Karpas-422 (cell line): ENCODE measurements at regions not wholly inside any gene's neighbourhood (a gene's known extent, or its start where the extent isn't known, plus 50 kb on each side); places are given as distances from the start of the nearest gene placed in this dataset. TPM values are rescaled to one million over a fixed set of nuclear protein-coding genes. Genes with fewer than 3 reads are reported as not detected.

Experiments used
- DNase-seq: peaks from one replicate; pipeline ENCODE4 v3.0.0-alpha.2; 2015
- H2AFZ ChIP-seq: fragments of 200-600 bp; sonication (generic); 2 replicates; pipeline ENCODE4 v1.6.1; 2014; ENCODE audit warnings: antibody characterized with exemption, low read length, mixed read lengths
- H3K27ac ChIP-seq: fragments of 200-600 bp; sonication (generic); 2 replicates; pipeline ENCODE4 v1.5.1; 2014; ENCODE audit warnings: mild to moderate bottlenecking, low read length, moderate library complexity
- H3K27me3 ChIP-seq: fragments of 200-600 bp; sonication (generic); 2 replicates; pipeline ENCODE4 v1.6.1; 2014; ENCODE audit warnings: low read length, mixed read lengths
- H3K36me3 ChIP-seq: fragments of 200-600 bp; sonication (generic); 2 replicates; pipeline ENCODE4 v1.6.1; 2014; ENCODE audit warnings: low read length, mixed read lengths; ENCODE audit not compliant: insufficient read depth
- H3K4me1 ChIP-seq: fragments of 200-600 bp; sonication (generic); 2 replicates; pipeline ENCODE4 v1.6.1; 2014; ENCODE audit warnings: mild to moderate bottlenecking, low read length, mixed read lengths
- H3K4me2 ChIP-seq: fragments of 200-600 bp; sonication (generic); 2 replicates; pipeline ENCODE4 v1.6.1; 2014; ENCODE audit warnings: low read length, low read depth, mild to moderate bottlenecking; ENCODE audit not compliant: poor library complexity, severe bottlenecking
- H3K4me3 ChIP-seq: fragments of 200-600 bp; sonication (generic); 2 replicates; pipeline ENCODE4 v1.5.1; 2014; ENCODE audit warnings: mild to moderate bottlenecking, antibody characterized with exemption, low read length, mixed read lengths
- H3K79me2 ChIP-seq: fragments of 200-600 bp; sonication (generic); 2 replicates; pipeline ENCODE4 v1.6.1; 2014; ENCODE audit warnings: mild to moderate bottlenecking, low read length, mixed read lengths
- H3K9ac ChIP-seq: fragments of 200-600 bp; sonication (generic); 2 replicates; pipeline ENCODE4 v1.6.0; 2014; ENCODE audit warnings: low read length
- H3K9me2 ChIP-seq: fragments of 200-600 bp; sonication (generic), shearing (Covaris generic); replicated peaks from 2 replicates; pipeline ENCODE4 v1.6.0; 2014; ENCODE audit warnings: mild to moderate bottlenecking, low read length, moderate library complexity; ENCODE audit not compliant: insufficient read depth
- H3K9me3 ChIP-seq: fragments of 300-700, 200-600 bp; sonication (generic); 2 replicates; pipeline ENCODE4 v1.6.1; 2014; ENCODE audit warnings: low read length, mixed read lengths
- H4K20me1 ChIP-seq: fragments of 200-600 bp; sonication (generic); 2 replicates; pipeline ENCODE4 v1.6.1; 2014; ENCODE audit warnings: mild to moderate bottlenecking, antibody characterized with exemption, low read length, low read depth; ENCODE audit not compliant: insufficient read depth
- small RNA-seq: library from RNA; depleted of rRNA; stranded (forward); fragments of <200 nt; gene quantifications from one replicate; pipeline ENCODE3, GENCODE V24; 2014

DNA sequence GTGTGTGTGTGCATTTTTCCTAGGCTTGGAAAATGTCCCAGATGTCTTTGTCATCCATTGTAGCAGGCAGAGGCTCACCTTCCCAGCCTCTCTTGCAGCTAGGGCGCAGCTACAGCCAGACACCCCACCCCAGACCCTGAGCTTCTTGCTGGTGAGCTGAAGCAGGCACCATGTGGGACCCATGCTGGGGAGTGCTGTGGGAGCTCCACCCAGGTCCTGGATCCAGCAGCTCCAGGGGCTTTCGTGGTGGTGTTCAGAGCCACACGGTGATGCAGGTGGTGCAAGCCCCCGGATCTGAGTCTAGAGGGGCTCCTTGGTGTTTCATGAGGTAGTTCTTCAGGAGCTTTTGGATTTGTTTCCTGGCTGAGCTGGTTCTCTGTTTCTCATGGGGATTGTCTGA, 56.0 kb upstream of the ZFP64 start:
- H2AFZ ChIP-seq, result no peak overlapping the region
- DNase-seq, result no peak
- no peak overlapping the region for H3K27ac ChIP-seq
- H3K9me2 ChIP-seq, result no peaks in the 10 kb centered on the region
- H3K27me3 ChIP-seq, result no peaks in the 10 kb centered on the region
- H4K20me1 ChIP-seq, result no peaks in the 10 kb centered on the region
- H3K9me3 ChIP-seq, result no peaks in the 10 kb centered on the region
- no peak overlapping the region for H3K4me3 ChIP-seq
- no peaks in the 10 kb centered on the region for H3K4me1 ChIP-seq
- H3K36me3 ChIP-seq, result no peaks in the 10 kb centered on the region
- no peak overlapping the region for H3K9ac ChIP-seq
- no peak overlapping the region for H3K4me2 ChIP-seq
- no peaks in the 10 kb centered on the region for H3K79me2 ChIP-seq

DNA sequence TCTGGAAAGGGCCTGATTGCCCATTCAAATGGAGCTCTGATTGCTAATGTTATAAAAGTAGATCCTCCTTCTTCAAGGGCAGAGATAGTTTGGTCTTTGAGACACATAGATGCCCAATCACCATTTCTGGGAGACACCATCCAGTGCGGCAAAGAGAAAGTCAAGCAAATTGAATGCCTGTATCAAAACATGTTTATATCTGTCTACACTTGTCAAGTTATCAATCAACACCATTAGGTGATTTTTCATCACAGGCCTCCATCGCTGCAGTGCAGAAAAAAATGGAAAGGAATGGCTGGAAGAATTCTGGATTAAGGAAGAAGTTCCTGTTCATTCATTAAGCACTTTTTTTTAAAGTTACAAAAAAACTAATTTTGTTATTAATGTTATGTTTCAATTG, 54.8 kb upstream of the ZFP64 start:
- Histone ChIP-seq H3K4me1 (no peaks in the 10 kb centered on the region), H3K9ac (no peak overlapping the region), H3K79me2 (no peaks in the 10 kb centered on the region), H2AFZ (no peak overlapping the region), H3K27me3 (no peaks in the 10 kb centered on the region), H3K4me2 (no peak overlapping the region), H3K9me3 (no peaks in the 10 kb centered on the region), H3K4me3 (no peak overlapping the region), H3K9me2 (no peaks in the 10 kb centered on the region), H4K20me1 (no peaks in the 10 kb centered on the region), H3K36me3 (no peaks in the 10 kb centered on the region), H3K27ac (no peak overlapping the region)
- no peak for DNase-seq

DNA sequence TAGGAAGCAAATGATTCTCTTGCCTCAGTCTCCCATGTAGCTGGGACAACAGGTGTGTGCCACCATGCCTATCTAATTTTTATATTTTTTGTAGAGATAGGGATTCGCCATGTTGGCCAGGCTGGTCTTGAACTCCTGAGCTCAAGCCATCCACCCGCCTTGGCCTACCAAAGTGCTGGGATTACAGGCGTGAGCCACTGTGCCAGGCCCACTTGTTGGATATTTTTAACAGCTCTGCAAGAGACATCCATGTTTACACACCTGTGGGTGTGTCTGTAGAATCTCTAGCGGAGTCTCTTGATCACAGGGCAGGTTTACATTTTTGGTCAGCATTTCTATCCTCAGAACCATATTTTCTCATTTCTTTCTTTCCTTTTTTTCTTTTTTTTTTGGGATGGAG, 53.1 kb upstream of the ZFP64 start:
- Histone ChIP-seq H3K27me3 (no peaks in the 10 kb centered on the region), H4K20me1 (no peaks in the 10 kb centered on the region), H3K9me3 (no peaks in the 10 kb centered on the region), H3K9me2 (no peaks in the 10 kb centered on the region), H3K4me2 (no peak overlapping the region), H3K9ac (no peak overlapping the region), H3K4me1 (no peaks in the 10 kb centered on the region), H3K79me2 (no peaks in the 10 kb centered on the region), H3K36me3 (no peaks in the 10 kb centered on the region), H2AFZ (no peak overlapping the region), H3K27ac (no peak overlapping the region), H3K4me3 (no peak overlapping the region)
- no peak for DNase-seq

DNA sequence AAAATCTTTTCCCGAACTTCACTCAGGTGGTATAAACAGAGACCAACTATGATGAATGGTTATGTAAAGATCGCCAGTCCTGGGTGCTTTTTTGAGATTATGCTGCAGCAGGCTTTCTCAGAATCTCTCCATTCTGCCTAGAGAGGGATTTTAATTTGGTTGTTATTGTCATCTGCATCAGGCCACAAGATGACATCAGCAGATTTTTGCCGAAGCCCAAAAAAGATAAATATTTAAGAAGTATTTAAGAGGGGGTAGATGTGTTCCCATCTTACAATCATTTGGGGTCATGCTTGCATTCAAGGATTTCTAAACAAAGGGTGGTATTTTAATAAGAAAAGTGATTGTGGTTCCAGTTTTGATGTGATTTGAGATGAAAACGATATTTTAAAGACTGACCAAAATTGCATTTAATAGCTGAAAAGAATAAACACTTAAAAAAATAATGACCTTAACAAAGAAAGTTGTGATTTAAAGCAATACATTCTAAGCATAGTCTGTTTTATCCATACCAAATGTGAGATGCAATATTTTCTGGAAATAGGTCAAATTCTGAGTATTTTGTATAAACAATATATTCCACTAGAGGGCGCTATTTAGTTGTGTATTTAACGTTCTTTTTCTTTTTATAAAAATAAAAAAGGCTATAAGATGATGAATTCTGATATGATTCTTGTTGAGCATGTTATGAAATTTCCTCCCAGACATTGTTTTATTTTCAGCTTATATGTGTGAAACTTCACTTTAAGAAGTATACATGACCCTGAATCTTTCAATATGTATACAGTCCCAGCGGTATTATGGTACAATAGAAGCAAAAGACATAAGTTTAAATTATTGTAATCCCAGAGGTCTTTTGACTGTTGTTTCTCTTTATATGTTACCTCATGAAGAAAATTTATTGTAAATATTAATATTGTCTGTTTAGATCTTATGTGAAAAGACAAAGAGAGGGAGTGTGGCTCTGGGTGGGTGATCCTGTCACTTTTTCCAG, 51.0 kb upstream of the ZFP64 start:
- no peaks in the 10 kb centered on the region for H3K4me1 ChIP-seq
- H3K9ac ChIP-seq, result no peak overlapping the region
- H3K79me2 ChIP-seq, result no peaks in the 10 kb centered on the region
- H3K36me3 ChIP-seq, result no peaks in the 10 kb centered on the region
- H3K27ac ChIP-seq, result no peak overlapping the region
- no peaks in the 10 kb centered on the region for H3K9me2 ChIP-seq
- no peaks in the 10 kb centered on the region for H3K9me3 ChIP-seq
- no peaks in the 10 kb centered on the region for H4K20me1 ChIP-seq
- H3K4me3 ChIP-seq, result no peak overlapping the region
- H3K4me2 ChIP-seq, result no peak overlapping the region
- no peak overlapping the region for H2AFZ ChIP-seq
- no peaks in the 10 kb centered on the region for H3K27me3 ChIP-seq
- DNase-seq, result peak; percentile 78

Small RNA genes lying in the stretch of these regions (small RNA-seq; reads per million reads assigned to genes)
- gene RF02271 (not detected), gene RPL36P1 (not detected)
